Right atrium auricular region (tissue), 2 donors: ENCODE measurements at regions not wholly inside any gene's neighbourhood (a gene's known extent, or its start where the extent isn't known, plus 50 kb on each side); places are given as distances from the start of the nearest gene placed in this dataset.

Source experiments
- DNase-seq: peaks from one replicate; pipeline ENCODE4 v3.0.0-alpha.2; 2019; ENCODE audit warnings: low spot score
- H3K27ac ChIP-seq, 2 donors: fragments of 200-600 bp; sonication (generic); 1 replicate in 1 of 2; 2 replicates in 1 of 2; pipeline ENCODE4 v1.5.1; 2016 to 2019
- H3K27me3 ChIP-seq, 2 donors: fragments of 200-600 bp; sonication (generic); one replicate each; pipeline versions ENCODE4 v1.5.1 to v1.6.0; 2017 to 2019
- H3K36me3 ChIP-seq: fragments of 200-600 bp; sonication (generic); one replicate; pipeline ENCODE4 v1.5.1; 2016
- H3K4me1 ChIP-seq, 2 donors: fragments of 200-600 bp; sonication (generic); one replicate each; pipeline versions ENCODE4 v1.5.1 to v1.6.0; 2017 to 2019
- H3K4me3 ChIP-seq, 2 donors: fragments of 200-600 bp; sonication (generic); 1 replicate in 1 of 2; 2 replicates in 1 of 2; pipeline ENCODE4 v1.5.1; 2017 to 2019; ENCODE audit warnings: mild to moderate bottlenecking in 1 of 2, moderate library complexity in 1 of 2
- H3K9me3 ChIP-seq, 2 donors: fragments of 200-600 bp; sonication (generic); one replicate each; pipeline ENCODE4 v1.5.1; 2019
- CTCF ChIP-seq, 2 donors: fragments of 200-600 bp; sonication (generic); IDR thresholded peaks; one replicate each; pipeline ENCODE4 v1.5.1; 2019; ENCODE audit warnings: antibody characterized with exemption in 2 of 2

- no peaks in the 10 kb centered on the region for H3K27me3 ChIP-seq
- no peaks in the 10 kb centered on the region for H3K4me1 ChIP-seq
- H3K4me3 ChIP-seq: no peak overlapping the region
- no peak for TF ChIP-seq CTCF (IDR thresholded peaks at IDR 0.05)
- H3K27ac ChIP-seq: no peak overlapping the region
- no peaks in the 10 kb centered on the region for H3K9me3 ChIP-seq
- no peaks in the 10 kb centered on the region for H3K36me3 ChIP-seq
- DNase-seq: no peak
Observed at GRCh38 chr6:44674226-44675155, 287.0 kb downstream of the CDC5L start.

GRCh38 chr6:44675449-44675848 is 287.9 kb downstream of the CDC5L start:
- no peaks in the 10 kb centered on the region for H3K9me3 ChIP-seq
- no peak for TF ChIP-seq CTCF (IDR thresholded peaks at IDR 0.05)
- H3K27me3 ChIP-seq: no peaks in the 10 kb centered on the region
- H3K4me1 ChIP-seq: no peaks in the 10 kb centered on the region
- H3K36me3 ChIP-seq: no peaks in the 10 kb centered on the region
- no peak for DNase-seq
- H3K4me3 ChIP-seq: no peak overlapping the region
- H3K27ac ChIP-seq: no peak overlapping the region

GRCh38 chr6:44676246-44676790 is 288.8 kb downstream of the CDC5L start:
- H3K27ac ChIP-seq: no peak overlapping the region
- no peaks in the 10 kb centered on the region for H3K9me3 ChIP-seq
- H3K4me3 ChIP-seq: no peak overlapping the region
- no peaks in the 10 kb centered on the region for H3K4me1 ChIP-seq
- DNase-seq: no peak
- TF ChIP-seq CTCF (IDR thresholded peaks at IDR 0.05): no peak
- H3K36me3 ChIP-seq: no peaks in the 10 kb centered on the region
- H3K27me3 ChIP-seq: no peaks in the 10 kb centered on the region

- no peak for DNase-seq
- H3K27me3 ChIP-seq: no peaks in the 10 kb centered on the region
- no peaks in the 10 kb centered on the region for H3K36me3 ChIP-seq
- H3K27ac ChIP-seq: no peak overlapping the region
- no peaks in the 10 kb centered on the region for H3K9me3 ChIP-seq
- no peaks in the 10 kb centered on the region for H3K4me1 ChIP-seq
- no peak for TF ChIP-seq CTCF (IDR thresholded peaks at IDR 0.05)
- H3K4me3 ChIP-seq: no peak overlapping the region
Observed at GRCh38 chr6:44676826-44677433, 289.4 kb downstream of the CDC5L start.

GRCh38 chr6:44678252-44678935 is 290.9 kb downstream of the CDC5L start:
- no peak for TF ChIP-seq CTCF (IDR thresholded peaks at IDR 0.05)
- no peak for DNase-seq
- Histone ChIP-seq H3K27ac (no peak overlapping the region), H3K4me1 (no peaks in the 10 kb centered on the region), H3K9me3 (no peaks in the 10 kb centered on the region), H3K4me3 (no peak overlapping the region), H3K27me3 (no peaks in the 10 kb centered on the region), H3K36me3 (no peaks in the 10 kb centered on the region)
